ENCODE measurements at regions not wholly inside any gene's neighbourhood (a gene's known extent, or its start where the extent isn't known, plus 50 kb on each side); places are given as distances from the start of the nearest gene placed in this dataset.
"Not testable (repeated sequence)": the region's sequence is repeated elsewhere in the genome, so short reads cannot be mapped to it uniquely, and the experiment has no call there.

DNA sequence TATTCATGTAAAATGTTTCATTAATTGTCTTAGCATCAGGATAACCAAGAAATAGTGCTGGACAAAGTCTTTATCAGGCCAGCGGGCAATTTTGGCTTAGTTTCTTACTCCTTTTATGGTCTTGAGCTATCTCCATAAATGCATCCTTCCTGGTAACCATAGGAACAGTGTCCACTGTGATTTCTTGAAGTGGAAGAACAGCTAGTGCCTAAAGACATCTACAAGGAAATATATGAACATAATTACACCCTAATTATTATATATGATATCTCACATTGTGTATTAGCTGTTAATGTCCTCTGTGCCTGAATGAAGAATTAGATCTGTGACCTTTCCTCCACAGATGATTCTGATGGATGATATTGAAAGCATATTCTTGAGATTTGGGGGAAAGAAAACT, 286.7 kb upstream of the ATXN7L3B start:
- Histone ChIP-seq H3K4me3 (ENCODE audit: insufficient read depth, low read length) (no peak overlapping the region), H3K79me2 (ENCODE audit: insufficient read depth, low read length) (no peaks in the 10 kb centered on the region), H2AFZ (ENCODE audit: low read length) (no peak overlapping the region), H3K27me3 (ENCODE audit: insufficient read depth, low read length) (no peaks in the 10 kb centered on the region), H3K9me3 (ENCODE audit: low read depth, low read length) (no peaks in the 10 kb centered on the region), H4K20me1 (ENCODE audit: insufficient read depth, low read length) (no peaks in the 10 kb centered on the region), H3K4me1 (ENCODE audit: insufficient read depth, low read length) (no peaks in the 10 kb centered on the region), H3K4me2 (ENCODE audit: insufficient read depth, low read length) (no peak overlapping the region), H3K27ac (ENCODE audit: low read depth, low read length) (no peak overlapping the region), H3K36me3 (ENCODE audit: insufficient read depth, low read length) (no peaks in the 10 kb centered on the region)
- DNase-seq (ENCODE audit: insufficient read length, low spot score, missing footprints), result no peak
- TF ChIP-seq, protein P1, sequence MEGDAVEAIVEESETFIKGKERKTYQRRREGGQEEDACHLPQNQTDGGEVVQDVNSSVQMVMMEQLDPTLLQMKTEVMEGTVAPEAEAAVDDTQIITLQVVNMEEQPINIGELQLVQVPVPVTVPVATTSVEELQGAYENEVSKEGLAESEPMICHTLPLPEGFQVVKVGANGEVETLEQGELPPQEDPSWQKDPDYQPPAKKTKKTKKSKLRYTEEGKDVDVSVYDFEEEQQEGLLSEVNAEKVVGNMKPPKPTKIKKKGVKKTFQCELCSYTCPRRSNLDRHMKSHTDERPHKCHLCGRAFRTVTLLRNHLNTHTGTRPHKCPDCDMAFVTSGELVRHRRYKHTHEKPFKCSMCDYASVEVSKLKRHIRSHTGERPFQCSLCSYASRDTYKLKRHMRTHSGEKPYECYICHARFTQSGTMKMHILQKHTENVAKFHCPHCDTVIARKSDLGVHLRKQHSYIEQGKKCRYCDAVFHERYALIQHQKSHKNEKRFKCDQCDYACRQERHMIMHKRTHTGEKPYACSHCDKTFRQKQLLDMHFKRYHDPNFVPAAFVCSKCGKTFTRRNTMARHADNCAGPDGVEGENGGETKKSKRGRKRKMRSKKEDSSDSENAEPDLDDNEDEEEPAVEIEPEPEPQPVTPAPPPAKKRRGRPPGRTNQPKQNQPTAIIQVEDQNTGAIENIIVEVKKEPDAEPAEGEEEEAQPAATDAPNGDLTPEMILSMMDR (IDR thresholded peaks at IDR 0.05; ENCODE audit: extremely low read depth, low read depth, low read length), result no peak

DNA sequence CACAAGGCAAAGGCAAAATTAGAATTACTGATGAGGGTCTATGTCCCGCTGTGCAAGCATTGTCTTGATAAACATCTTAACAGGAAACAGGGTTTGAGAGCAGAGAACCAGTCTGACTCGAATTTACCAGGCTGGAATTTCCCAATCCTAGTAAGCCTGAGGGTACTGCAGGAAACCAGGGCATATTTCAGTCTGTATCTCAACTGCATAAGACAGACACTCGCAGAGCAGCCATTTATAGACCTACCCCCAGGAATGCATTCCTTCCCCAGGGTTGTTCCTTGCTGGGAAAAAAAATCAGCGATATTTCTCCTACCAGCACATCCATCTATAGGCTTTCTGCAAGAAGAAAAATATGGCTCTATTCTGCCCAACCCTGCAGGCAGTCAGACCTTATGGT, 283.8 kb upstream of the ATXN7L3B start:
- not testable (repeated sequence) for H3K27ac ChIP-seq (ENCODE audit: low read depth, low read length); H3K36me3 ChIP-seq (ENCODE audit: insufficient read depth, low read length); H2AFZ ChIP-seq (ENCODE audit: low read length); H4K20me1 ChIP-seq (ENCODE audit: insufficient read depth, low read length); DNase-seq (ENCODE audit: insufficient read length, low spot score, missing footprints); H3K4me3 ChIP-seq (ENCODE audit: insufficient read depth, low read length); H3K4me2 ChIP-seq (ENCODE audit: insufficient read depth, low read length); H3K4me1 ChIP-seq (ENCODE audit: insufficient read depth, low read length); H3K27me3 ChIP-seq (ENCODE audit: insufficient read depth, low read length); H3K9me3 ChIP-seq (ENCODE audit: low read depth, low read length); H3K79me2 ChIP-seq (ENCODE audit: insufficient read depth, low read length)

DNA sequence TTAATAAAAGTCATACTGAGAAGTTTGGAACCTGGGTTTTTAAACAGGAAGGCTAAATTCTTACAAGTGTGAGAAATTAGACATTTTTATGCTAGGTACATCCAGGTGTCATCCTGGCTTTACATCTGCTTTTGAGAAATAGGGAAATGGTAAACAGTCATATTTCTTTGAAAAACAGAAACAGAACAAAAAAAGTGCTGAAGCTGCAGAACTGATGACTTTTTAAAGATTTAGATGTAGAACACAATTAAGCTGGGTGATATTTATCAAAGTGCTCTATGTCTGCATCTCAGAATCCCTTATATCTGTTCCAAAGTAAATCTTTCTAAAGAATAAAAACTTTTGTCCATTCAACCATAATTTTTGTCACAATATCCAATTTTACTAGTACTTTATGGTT, 282.9 kb upstream of the ATXN7L3B start:
- Histone ChIP-seq H3K36me3 (ENCODE audit: insufficient read depth, low read length) (no peaks in the 10 kb centered on the region), H3K27ac (ENCODE audit: low read depth, low read length) (no peak overlapping the region), H3K9me3 (ENCODE audit: low read depth, low read length) (no peaks in the 10 kb centered on the region), H3K4me3 (ENCODE audit: insufficient read depth, low read length) (no peak overlapping the region), H3K27me3 (ENCODE audit: insufficient read depth, low read length) (no peaks in the 10 kb centered on the region), H2AFZ (ENCODE audit: low read length) (no peak overlapping the region), H4K20me1 (ENCODE audit: insufficient read depth, low read length) (no peaks in the 10 kb centered on the region), H3K4me2 (ENCODE audit: insufficient read depth, low read length) (no peak overlapping the region), H3K79me2 (ENCODE audit: insufficient read depth, low read length) (no peaks in the 10 kb centered on the region), H3K4me1 (ENCODE audit: insufficient read depth, low read length) (no peaks in the 10 kb centered on the region)
- TF ChIP-seq, protein P1 (IDR thresholded peaks at IDR 0.05; ENCODE audit: extremely low read depth, low read depth, low read length), result no peak
- no peak for DNase-seq (ENCODE audit: insufficient read length, low spot score, missing footprints)

DNA sequence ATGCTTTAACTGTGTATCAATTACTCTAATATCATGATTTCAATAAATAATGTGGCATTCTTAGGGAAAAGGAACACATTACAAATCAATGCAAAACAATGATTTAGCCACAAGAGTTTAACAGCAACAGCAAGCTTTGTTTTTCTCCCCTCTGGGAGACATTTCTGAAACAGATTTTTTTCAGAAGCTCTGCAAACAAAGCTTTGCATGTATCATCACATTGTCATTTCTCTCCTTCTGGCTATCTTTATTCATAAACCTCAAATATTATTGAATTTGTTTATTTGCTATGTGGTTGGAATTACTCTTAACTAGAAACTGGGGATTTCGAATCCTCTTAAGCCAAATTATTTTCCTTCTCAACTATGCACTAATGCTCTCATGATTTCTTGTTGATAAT, 278.4 kb upstream of the ATXN7L3B start:
- Histone ChIP-seq H2AFZ (ENCODE audit: low read length) (no peak overlapping the region), H3K27ac (ENCODE audit: low read depth, low read length) (no peak overlapping the region), H3K4me1 (ENCODE audit: insufficient read depth, low read length) (no peaks in the 10 kb centered on the region), H3K27me3 (ENCODE audit: insufficient read depth, low read length) (no peaks in the 10 kb centered on the region), H3K36me3 (ENCODE audit: insufficient read depth, low read length) (no peaks in the 10 kb centered on the region), H3K9me3 (ENCODE audit: low read depth, low read length) (peaks cover 3% of the 10 kb centered on the region), H3K4me3 (ENCODE audit: insufficient read depth, low read length) (no peak overlapping the region), H3K79me2 (ENCODE audit: insufficient read depth, low read length) (no peaks in the 10 kb centered on the region), H4K20me1 (ENCODE audit: insufficient read depth, low read length) (no peaks in the 10 kb centered on the region), H3K4me2 (ENCODE audit: insufficient read depth, low read length) (no peak overlapping the region)
- TF ChIP-seq, protein P1 (IDR thresholded peaks at IDR 0.05; ENCODE audit: extremely low read depth, low read depth, low read length), result no peak
- no peak for DNase-seq (ENCODE audit: insufficient read length, low spot score, missing footprints)

DNA sequence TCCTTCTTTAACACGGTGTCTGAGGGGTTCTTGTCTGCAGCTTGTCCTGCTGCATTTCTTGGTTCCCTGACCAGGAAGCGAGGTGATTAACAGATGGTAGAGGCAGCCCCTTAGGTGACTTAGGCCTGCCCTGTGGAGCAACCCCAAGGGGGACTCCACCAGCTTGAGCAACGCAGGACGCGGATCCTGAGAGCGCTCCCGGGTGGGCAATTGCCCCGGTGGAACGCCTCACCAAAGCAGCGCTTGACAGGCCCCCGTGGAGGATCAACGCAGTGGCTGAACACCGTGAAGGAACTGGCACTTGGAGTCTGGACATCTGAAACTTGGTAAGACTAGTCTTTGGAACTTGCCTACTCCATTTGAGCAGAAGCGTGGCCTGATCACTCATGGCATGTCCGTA, 272.9 kb upstream of the ATXN7L3B start:
- Histone ChIP-seq H3K4me3 (ENCODE audit: insufficient read depth, low read length) (no peak overlapping the region), H4K20me1 (ENCODE audit: insufficient read depth, low read length) (no peaks in the 10 kb centered on the region), H3K9me3 (ENCODE audit: low read depth, low read length) (peaks cover 3% of the 10 kb centered on the region), H2AFZ (ENCODE audit: low read length) (no peak overlapping the region), H3K36me3 (ENCODE audit: insufficient read depth, low read length) (no peaks in the 10 kb centered on the region), H3K4me2 (ENCODE audit: insufficient read depth, low read length) (no peak overlapping the region), H3K27me3 (ENCODE audit: insufficient read depth, low read length) (no peaks in the 10 kb centered on the region), H3K4me1 (ENCODE audit: insufficient read depth, low read length) (no peaks in the 10 kb centered on the region), H3K79me2 (ENCODE audit: insufficient read depth, low read length) (no peaks in the 10 kb centered on the region), H3K27ac (ENCODE audit: low read depth, low read length) (no peak overlapping the region)
- no peak for DNase-seq (ENCODE audit: insufficient read length, low spot score, missing footprints)
- TF ChIP-seq, protein P1 (IDR thresholded peaks at IDR 0.05; ENCODE audit: extremely low read depth, low read depth, low read length), result no peak

DNA sequence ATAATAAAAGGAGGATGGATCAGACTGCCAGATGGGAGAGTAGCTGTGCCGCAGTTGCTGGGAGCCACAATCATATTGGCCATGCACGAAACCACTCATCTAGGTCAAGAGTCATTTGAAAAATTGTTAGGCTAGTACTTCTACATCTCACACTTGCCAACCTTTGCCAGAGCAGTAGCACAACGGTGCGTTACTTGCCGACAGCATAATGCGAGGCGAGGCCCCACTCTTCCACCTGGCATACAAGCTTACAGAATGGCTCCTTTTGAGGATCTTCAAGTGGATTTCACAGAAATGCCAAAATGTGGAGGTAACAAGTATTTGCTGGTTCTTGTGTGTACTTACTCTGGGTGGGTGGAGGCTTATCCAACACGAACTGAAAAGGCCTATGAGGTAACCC, 268.3 kb upstream of the ATXN7L3B start:
- H3K4me1 ChIP-seq (ENCODE audit: insufficient read depth, low read length); H3K4me2 ChIP-seq (ENCODE audit: insufficient read depth, low read length); DNase-seq (ENCODE audit: insufficient read length, low spot score, missing footprints); H3K27ac ChIP-seq (ENCODE audit: low read depth, low read length); H3K36me3 ChIP-seq (ENCODE audit: insufficient read depth, low read length); H4K20me1 ChIP-seq (ENCODE audit: insufficient read depth, low read length); H2AFZ ChIP-seq (ENCODE audit: low read length); H3K9me3 ChIP-seq (ENCODE audit: low read depth, low read length); H3K4me3 ChIP-seq (ENCODE audit: insufficient read depth, low read length); H3K79me2 ChIP-seq (ENCODE audit: insufficient read depth, low read length); H3K27me3 ChIP-seq (ENCODE audit: insufficient read depth, low read length): not testable (repeated sequence)

All from osteoblast (primary cell).